ENCODE measurements at regions not wholly inside any gene's neighbourhood (a gene's known extent, or its start where the extent isn't known, plus 50 kb on each side); places are given as distances from the start of the nearest gene placed in this dataset.

GRCh38 chr5:53777864-53778618 lies 217.6 kb downstream of the NDUFS4 start:
- TF ChIP-seq PKNOX1 (IDR thresholded peaks at IDR 0.05) (no peak), LEF1 (IDR thresholded peaks at IDR 0.05; ENCODE audit: borderline replicate concordance) (no peak), BHLHE40 (IDR thresholded peaks at IDR 0.05; ENCODE audit: borderline replicate concordance) (no peak), NFRKB (IDR thresholded peaks at IDR 0.05) (no peak)
- no peak for DNase-seq (ENCODE audit: extremely low spot score)
- ChIA-PET CTCF (no interaction called here), POLR2A (no interaction called here)

- ChIA-PET POLR2A (no interaction called here), CTCF (no interaction called here)
- TF ChIP-seq SUZ12 (IDR thresholded peaks at IDR 0.05) (no peak), BHLHE40 (IDR thresholded peaks at IDR 0.05; ENCODE audit: borderline replicate concordance) (no peak), SP1 (IDR thresholded peaks at IDR 0.05) (no peak), NFRKB (IDR thresholded peaks at IDR 0.05) (no peak), TARDBP (IDR thresholded peaks at IDR 0.05) (no peak), FOXA1 (IDR thresholded peaks at IDR 0.05) (no peak), ARNT (IDR thresholded peaks at IDR 0.05) (no peak), FOXK2 (IDR thresholded peaks at IDR 0.05) (no peak), CTBP1 (IDR thresholded peaks at IDR 0.05; ENCODE audit: borderline replicate concordance) (no peak), ELF4 (IDR thresholded peaks at IDR 0.05) (no peak), HDGF (IDR thresholded peaks at IDR 0.05; ENCODE audit: borderline replicate concordance) (no peak), PKNOX1 (IDR thresholded peaks at IDR 0.05) (no peak), FOXM1 (IDR thresholded peaks at IDR 0.05; ENCODE audit: borderline replicate concordance) (no peak), L3MBTL2 (conservative IDR thresholded peaks at IDR 0.05) (no peak), LEF1 (IDR thresholded peaks at IDR 0.05; ENCODE audit: borderline replicate concordance) (no peak)
- no peak for DNase-seq (ENCODE audit: extremely low spot score)
These were observed 219.1 kb downstream of the NDUFS4 start for GRCh38 chr5:53779541-53779981.

- TF ChIP-seq ZNF384 (IDR thresholded peaks at IDR 0.05): no peak
- TF ChIP-seq FOXA1 (IDR thresholded peaks at IDR 0.05): no peak
- TF ChIP-seq FOXK2 (IDR thresholded peaks at IDR 0.05): no peak
- TF ChIP-seq FOXM1 (IDR thresholded peaks at IDR 0.05; ENCODE audit: borderline replicate concordance): no peak
- TF ChIP-seq LEF1 (IDR thresholded peaks at IDR 0.05; ENCODE audit: borderline replicate concordance): no peak
- no peak for TF ChIP-seq SP1 (IDR thresholded peaks at IDR 0.05)
- TF ChIP-seq ARNT (IDR thresholded peaks at IDR 0.05): no peak
- no peak for TF ChIP-seq HDGF (IDR thresholded peaks at IDR 0.05; ENCODE audit: borderline replicate concordance)
- no peak for TF ChIP-seq PKNOX1 (IDR thresholded peaks at IDR 0.05)
- TF ChIP-seq ELF4 (IDR thresholded peaks at IDR 0.05): no peak
- TF ChIP-seq CTBP1 (IDR thresholded peaks at IDR 0.05; ENCODE audit: borderline replicate concordance): no peak
- no peak for TF ChIP-seq L3MBTL2 (conservative IDR thresholded peaks at IDR 0.05)
- TF ChIP-seq SUZ12 (IDR thresholded peaks at IDR 0.05): no peak
- no peak for TF ChIP-seq NFRKB (IDR thresholded peaks at IDR 0.05)
- no peak for TF ChIP-seq BHLHE40 (IDR thresholded peaks at IDR 0.05; ENCODE audit: borderline replicate concordance)
- no peak for TF ChIP-seq TARDBP (IDR thresholded peaks at IDR 0.05)
- POLR2A ChIA-PET: no interaction called here
- DNase-seq (ENCODE audit: extremely low spot score): no peak
- CTCF ChIA-PET: no interaction called here
These were observed 222.2 kb downstream of the NDUFS4 start for GRCh38 chr5:53782620-53783019.

GRCh38 chr5:53783624-53784228 lies 223.3 kb downstream of the NDUFS4 start:
- TF ChIP-seq TARDBP (IDR thresholded peaks at IDR 0.05) (no peak), ZNF384 (IDR thresholded peaks at IDR 0.05) (no peak), L3MBTL2 (conservative IDR thresholded peaks at IDR 0.05) (no peak), ARNT (IDR thresholded peaks at IDR 0.05) (no peak)
- ChIA-PET CTCF (no interaction called here), POLR2A (no interaction called here)
- no peak for DNase-seq (ENCODE audit: extremely low spot score)

- ChIA-PET POLR2A (no interaction called here), CTCF (interaction anchor here (0.6 kb wide), 1 partner anchor 39 kb away, joined by 4 read pairs; no protein-coding TSS in a partner anchor)
- TF ChIP-seq FOXM1 (IDR thresholded peaks at IDR 0.05; ENCODE audit: borderline replicate concordance) (no peak), FOXA1 (IDR thresholded peaks at IDR 0.05) (no peak), SP1 (IDR thresholded peaks at IDR 0.05) (no peak), PKNOX1 (IDR thresholded peaks at IDR 0.05) (no peak)
- DNase-seq (ENCODE audit: extremely low spot score): no peak
These were observed 224.2 kb downstream of the NDUFS4 start for GRCh38 chr5:53784596-53784995.

- TF ChIP-seq NFRKB (IDR thresholded peaks at IDR 0.05): no peak
- no peak for TF ChIP-seq FOXM1 (IDR thresholded peaks at IDR 0.05; ENCODE audit: borderline replicate concordance)
- TF ChIP-seq HDGF (IDR thresholded peaks at IDR 0.05; ENCODE audit: borderline replicate concordance): no peak
- no peak for TF ChIP-seq ZNF384 (IDR thresholded peaks at IDR 0.05)
- no peak for TF ChIP-seq TARDBP (IDR thresholded peaks at IDR 0.05)
- TF ChIP-seq CTBP1 (IDR thresholded peaks at IDR 0.05; ENCODE audit: borderline replicate concordance): no peak
- TF ChIP-seq SP1 (IDR thresholded peaks at IDR 0.05): no peak
- POLR2A ChIA-PET: no interaction called here
- DNase-seq (ENCODE audit: extremely low spot score): no peak
- CTCF ChIA-PET: no interaction called here
These were observed 225.5 kb downstream of the NDUFS4 start for GRCh38 chr5:53785924-53786323.

Data from HEK293T (cell line).